ENCODE measurements at regions not wholly inside any gene's neighbourhood (a gene's known extent, or its start where the extent isn't known, plus 50 kb on each side); places are given as distances from the start of the nearest gene placed in this dataset.
"Not testable (repeated sequence)": the region's sequence is repeated elsewhere in the genome, so short reads cannot be mapped to it uniquely, and the experiment has no call there.

DNA sequence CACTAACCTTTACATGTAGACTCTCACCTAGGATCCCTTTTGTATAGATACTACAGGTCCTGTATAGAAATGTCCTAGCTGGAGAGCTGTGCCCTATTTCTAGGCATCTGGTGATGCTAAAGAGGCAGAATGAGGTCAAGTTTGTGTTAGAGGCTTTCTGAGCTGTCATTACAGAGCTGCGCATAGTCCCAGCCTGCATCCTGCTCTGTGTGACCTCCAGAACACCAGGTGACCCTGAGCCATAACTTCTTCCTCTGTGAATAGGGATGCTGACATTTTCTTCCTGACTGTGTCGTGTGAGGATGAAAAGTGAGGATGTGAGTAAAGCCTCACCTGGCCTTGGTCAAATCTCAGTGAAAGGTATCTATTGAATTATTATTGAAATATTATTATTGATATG is 66.3 kb downstream of the GLUL start:
- no peaks in the 10 kb centered on the region for H3K27me3 ChIP-seq
- H3K27ac ChIP-seq: no peak overlapping the region
- no peak overlapping the region for H3K4me3 ChIP-seq
- no peaks in the 10 kb centered on the region for H3K4me1 ChIP-seq (replicated peaks in 1 of 2)
- DNase-seq: no peak
- WGBS, 4 donors: 55 to 76% (median 69%) methylated on average over 2 of the region's 2 CpGs
- H3K9me3 ChIP-seq (replicated peaks in 1 of 3): no peaks in the 10 kb centered on the region
- TF ChIP-seq POLR2A (IDR thresholded peaks at IDR 0.05): no peak
- TF ChIP-seq, protein P1, sequence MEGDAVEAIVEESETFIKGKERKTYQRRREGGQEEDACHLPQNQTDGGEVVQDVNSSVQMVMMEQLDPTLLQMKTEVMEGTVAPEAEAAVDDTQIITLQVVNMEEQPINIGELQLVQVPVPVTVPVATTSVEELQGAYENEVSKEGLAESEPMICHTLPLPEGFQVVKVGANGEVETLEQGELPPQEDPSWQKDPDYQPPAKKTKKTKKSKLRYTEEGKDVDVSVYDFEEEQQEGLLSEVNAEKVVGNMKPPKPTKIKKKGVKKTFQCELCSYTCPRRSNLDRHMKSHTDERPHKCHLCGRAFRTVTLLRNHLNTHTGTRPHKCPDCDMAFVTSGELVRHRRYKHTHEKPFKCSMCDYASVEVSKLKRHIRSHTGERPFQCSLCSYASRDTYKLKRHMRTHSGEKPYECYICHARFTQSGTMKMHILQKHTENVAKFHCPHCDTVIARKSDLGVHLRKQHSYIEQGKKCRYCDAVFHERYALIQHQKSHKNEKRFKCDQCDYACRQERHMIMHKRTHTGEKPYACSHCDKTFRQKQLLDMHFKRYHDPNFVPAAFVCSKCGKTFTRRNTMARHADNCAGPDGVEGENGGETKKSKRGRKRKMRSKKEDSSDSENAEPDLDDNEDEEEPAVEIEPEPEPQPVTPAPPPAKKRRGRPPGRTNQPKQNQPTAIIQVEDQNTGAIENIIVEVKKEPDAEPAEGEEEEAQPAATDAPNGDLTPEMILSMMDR (IDR thresholded peaks at IDR 0.05): no peak
- intact Hi-C loops (cut with DNase I): no loop called here
- no peaks in the 10 kb centered on the region for H3K36me3 ChIP-seq (replicated peaks in 1 of 2)

DNA sequence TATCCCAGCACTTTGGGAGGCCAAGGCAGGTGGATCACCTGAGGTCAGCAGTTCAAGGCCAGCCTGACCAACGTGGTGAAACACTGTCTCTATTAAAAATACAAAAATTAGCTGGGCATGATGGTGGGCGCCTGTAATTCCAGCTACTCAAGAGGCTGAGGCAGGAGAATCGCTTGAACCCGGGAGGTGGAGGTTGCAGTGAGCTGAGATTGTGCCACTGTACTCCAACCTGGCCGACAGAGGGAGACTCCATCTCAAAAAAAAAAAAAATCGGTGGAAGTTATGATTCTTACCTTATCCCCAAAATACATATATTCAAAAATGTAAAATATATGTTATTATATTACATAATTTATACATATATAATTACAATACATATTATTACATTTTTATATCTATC is 70.1 kb downstream of the GLUL start:
- WGBS, 4 donors: 70 to 79% (median 79%) methylated on average over 6 of the region's 6 CpGs
- H3K4me3 ChIP-seq; H3K27ac ChIP-seq; H3K4me1 ChIP-seq (replicated peaks in 1 of 2); intact Hi-C loops (cut with DNase I); H3K9me3 ChIP-seq (replicated peaks in 1 of 3); H3K36me3 ChIP-seq (replicated peaks in 1 of 2); DNase-seq; H3K27me3 ChIP-seq: not testable (repeated sequence)

DNA sequence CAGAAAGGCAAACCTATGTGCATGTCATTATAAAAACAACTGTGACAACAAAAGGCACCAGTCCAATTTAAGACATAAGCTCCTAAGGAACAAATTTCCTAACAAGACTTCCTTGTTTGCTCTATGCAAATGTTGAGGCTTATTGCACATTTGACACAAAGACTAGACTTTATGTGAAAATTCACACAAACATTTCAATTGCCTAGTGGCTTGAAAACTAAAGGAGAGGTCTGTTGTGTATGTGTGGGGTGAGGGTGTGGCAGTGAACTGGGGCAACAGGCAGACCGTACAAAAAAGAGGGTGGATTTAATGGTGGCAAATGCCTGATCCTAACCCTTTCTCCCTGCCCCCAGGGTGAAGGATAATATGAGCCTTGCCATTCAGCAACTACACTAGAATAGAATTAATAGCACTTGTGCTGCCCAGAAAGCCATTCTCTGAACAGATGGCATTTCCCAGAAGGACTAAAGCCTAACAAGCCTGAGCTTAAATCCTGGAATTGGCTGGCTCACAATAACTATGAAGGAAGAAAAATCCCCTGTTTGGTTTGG is 73.9 kb downstream of the GLUL start:
- Histone ChIP-seq H3K36me3 (replicated peaks in 1 of 2) (no peaks in the 10 kb centered on the region), H3K9me3 (replicated peaks in 1 of 3) (no peaks in the 10 kb centered on the region), H3K4me3 (no peak overlapping the region), H3K27ac (no peak overlapping the region), H3K27me3 (no peaks in the 10 kb centered on the region), H3K4me1 (replicated peaks in 1 of 2) (no peaks in the 10 kb centered on the region)
- 62 to 79% (median 72%) methylated on average over 1 of the region's 1 CpG for WGBS, 4 donors
- intact Hi-C loops (cut with DNase I): no loop called here
- no peak for DNase-seq
- TF ChIP-seq, protein P1 (IDR thresholded peaks at IDR 0.05): no peak
- no peak for TF ChIP-seq POLR2A (IDR thresholded peaks at IDR 0.05)

DNA sequence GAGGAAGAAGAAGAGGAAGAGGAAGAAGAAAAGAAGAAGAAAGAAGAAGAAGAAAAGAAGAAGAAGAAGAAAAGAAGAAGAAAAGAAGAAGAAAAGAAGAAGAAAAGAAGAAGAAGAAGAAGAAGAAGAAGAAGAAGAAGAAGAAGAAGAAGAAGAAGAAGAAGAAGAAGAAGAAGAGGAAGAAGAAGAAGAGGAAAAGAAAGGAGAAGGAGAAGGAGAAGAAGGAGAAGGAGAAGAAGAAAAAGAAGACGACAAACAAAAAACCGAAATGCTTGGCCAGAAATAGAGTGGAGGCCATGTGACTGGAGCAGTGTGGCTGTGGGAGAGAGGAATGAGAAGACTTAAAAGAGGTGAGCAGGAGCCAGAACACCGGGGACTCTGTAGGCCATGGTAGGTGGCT is 75.1 kb downstream of the GLUL start:
- intact Hi-C loops (cut with DNase I); DNase-seq; H3K9me3 ChIP-seq (replicated peaks in 1 of 3); H3K4me3 ChIP-seq; H3K36me3 ChIP-seq (replicated peaks in 1 of 2); H3K27me3 ChIP-seq; H3K27ac ChIP-seq; H3K4me1 ChIP-seq (replicated peaks in 1 of 2): not testable (repeated sequence)
- 69 to 77% (median 75%) methylated on average over 3 of the region's 3 CpGs for WGBS, 4 donors

DNA sequence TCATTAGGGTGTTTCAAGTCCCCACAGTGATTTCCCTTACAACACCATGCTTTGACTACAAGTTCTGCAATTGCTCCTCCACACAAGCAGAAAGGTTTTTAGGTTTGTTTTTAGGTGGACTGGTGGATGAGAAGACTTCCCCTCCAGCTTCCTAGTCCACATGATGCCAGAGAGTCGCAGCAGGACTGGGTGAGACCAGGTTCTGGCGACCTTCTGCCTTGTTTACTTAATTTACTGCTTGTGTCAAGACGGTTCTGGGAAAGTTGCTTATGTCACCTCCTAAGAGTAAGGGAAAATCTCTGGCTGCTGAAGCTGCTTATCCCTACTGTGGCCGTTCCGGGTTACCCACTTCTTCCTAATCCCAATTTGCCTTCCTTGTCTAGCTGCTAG is 76.4 kb downstream of the GLUL start:
- WGBS, 4 donors: 43 to 73% (median 55%) methylated on average over 5 of the region's 5 CpGs
- intact Hi-C loops (cut with DNase I): no loop called here
- no peaks in the 10 kb centered on the region for H3K36me3 ChIP-seq (replicated peaks in 1 of 2)
- no peak overlapping the region for H3K27ac ChIP-seq
- H3K27me3 ChIP-seq: no peaks in the 10 kb centered on the region
- H3K4me1 ChIP-seq (replicated peaks in 1 of 2): no peaks in the 10 kb centered on the region
- H3K9me3 ChIP-seq (replicated peaks in 1 of 3): no peaks in the 10 kb centered on the region
- no peak for DNase-seq
- no peak overlapping the region for H3K4me3 ChIP-seq
- no peak for TF ChIP-seq POLR2A (IDR thresholded peaks at IDR 0.05)
- TF ChIP-seq, protein P1 (IDR thresholded peaks at IDR 0.05): no peak
